ENCODE measurements at regions not wholly inside any gene's neighbourhood (a gene's known extent, or its start where the extent isn't known, plus 50 kb on each side); places are given as distances from the start of the nearest gene placed in this dataset.

- H4K20me1 ChIP-seq (ENCODE audit: insufficient read depth) = no peaks in the 10 kb centered on the region
- H2AFZ ChIP-seq (ENCODE audit: low read depth) = no peak overlapping the region
- TF ChIP-seq REST (IDR thresholded peaks at IDR 0.05; ENCODE audit: low read depth, low read length) (no peak), JUND (IDR thresholded peaks at IDR 0.05) (no peak), RXRA (IDR thresholded peaks at IDR 0.05; ENCODE audit: borderline replicate concordance, low read depth) (no peak), NFIC (IDR thresholded peaks at IDR 0.05; ENCODE audit: borderline replicate concordance) (no peak), MXI1 (IDR thresholded peaks at IDR 0.05; ENCODE audit: low read depth, low read length) (no peak), IRF3 (IDR thresholded peaks at IDR 0.05; ENCODE audit: low read depth, low read length) (no peak)
- POLR2A ChIA-PET = no interaction called here
- H3K9me3 ChIP-seq = no peaks in the 10 kb centered on the region
- H3K79me2 ChIP-seq (ENCODE audit: insufficient read depth) = no peaks in the 10 kb centered on the region
- DNase-seq = no peak
- 12% methylated on average over 2 of the region's 2 CpGs for WGBS (ENCODE audit: low lambda C conversion rate)
- no peaks in the 10 kb centered on the region; the same call in 1 of the 2 replicates for H3K27me3 ChIP-seq (ENCODE audit: insufficient read depth)
- H3K4me1 ChIP-seq (ENCODE audit: control insufficient read depth in 1 of 2, insufficient read depth in 2 of 2, low read depth in 1 of 2, low read length in 1 of 2) = no peaks in the 10 kb centered on the region
- H3K36me3 ChIP-seq (replicated peaks in 1 of 2; ENCODE audit: control insufficient read depth in 1 of 2, insufficient read depth in 2 of 2, low read length in 1 of 2) = no peaks in the 10 kb centered on the region
- H3K9ac ChIP-seq = no peak overlapping the region
- no peak overlapping the region for H3K4me2 ChIP-seq
- CTCF ChIA-PET = no interaction called here
- H3F3A ChIP-seq (replicated peaks; ENCODE audit: insufficient read depth) = no peaks in the 10 kb centered on the region
- no peak overlapping the region for H3K27ac ChIP-seq (ENCODE audit: low read depth in 2 of 2, low read length in 1 of 2)
- no peak overlapping the region for H3K4me3 ChIP-seq (ENCODE audit: low read depth in 2 of 2, low read length in 1 of 2)
- H3K9me2 ChIP-seq = no peaks in the 10 kb centered on the region
Measured at GRCh38 chr6:44622956-44623355, 235.4 kb downstream of the CDC5L start.

- 67% methylated on average over 5 of the region's 5 CpGs for WGBS (ENCODE audit: low lambda C conversion rate)
Measured at GRCh38 chr6:44624226-44624625, 236.7 kb downstream of the CDC5L start.

More at GRCh38 chr6:44624226-44624625, 236.7 kb downstream of the CDC5L start:
- Histone ChIP-seq H3K79me2 (ENCODE audit: insufficient read depth) (no peaks in the 10 kb centered on the region), H3K4me1 (ENCODE audit: control insufficient read depth in 1 of 2, insufficient read depth in 2 of 2, low read depth in 1 of 2, low read length in 1 of 2) (no peaks in the 10 kb centered on the region), H3K36me3 (replicated peaks in 1 of 2; ENCODE audit: control insufficient read depth in 1 of 2, insufficient read depth in 2 of 2, low read length in 1 of 2) (no peaks in the 10 kb centered on the region), H3K27ac (ENCODE audit: low read depth in 2 of 2, low read length in 1 of 2) (no peak overlapping the region), H3K9me3 (no peaks in the 10 kb centered on the region), H3F3A (replicated peaks; ENCODE audit: insufficient read depth) (no peaks in the 10 kb centered on the region), H3K4me3 (ENCODE audit: low read depth in 2 of 2, low read length in 1 of 2) (no peak overlapping the region), H3K9me2 (no peaks in the 10 kb centered on the region), H3K27me3 (ENCODE audit: insufficient read depth) (no peaks in the 10 kb centered on the region; the same call in 1 of the 2 replicates), H3K9ac (no peak overlapping the region), H2AFZ (ENCODE audit: low read depth) (no peak overlapping the region), H4K20me1 (ENCODE audit: insufficient read depth) (no peaks in the 10 kb centered on the region), H3K4me2 (no peak overlapping the region)
- CTCF ChIA-PET = no interaction called here
- DNase-seq = no peak
- POLR2A ChIA-PET = no interaction called here
- no peak for TF ChIP-seq FOXM1 (IDR thresholded peaks at IDR 0.05; ENCODE audit: low read depth)
- TF ChIP-seq TEAD4 (IDR thresholded peaks at IDR 0.05; ENCODE audit: borderline replicate concordance, insufficient read depth) = no peak
- TF ChIP-seq MEF2A (IDR thresholded peaks at IDR 0.05; ENCODE audit: borderline replicate concordance, low read depth) = no peak

Measured in SK-N-SH (cell line).